HepG2 (cell line): ENCODE measurements at regions not wholly inside any gene's neighbourhood (a gene's known extent, or its start where the extent isn't known, plus 50 kb on each side); places are given as distances from the start of the nearest gene placed in this dataset.

Source experiments
- ZNF24 ChIP-seq: fragments of 450-650 bp; IDR thresholded peaks from 2 replicates; pipeline ENCODE4 v1.6.1; 2017; ENCODE audit warnings: antibody characterized with exemption, mild to moderate bottlenecking
- ZNF558 ChIP-seq: sonication (generic); formaldehyde crosslinking; IDR thresholded peaks from 2 replicates; pipeline ENCODE4 v1.9.0; 2022; ENCODE audit warnings: mild to moderate bottlenecking, missing genetic modification reagents, borderline replicate concordance
- TF ChIP-seq, protein P1 (sequence below): sonication (generic); formaldehyde crosslinking; IDR thresholded peaks from 2 replicates; pipeline ENCODE4 v1.5.0; 2020; ENCODE audit warnings: mild to moderate bottlenecking, missing genetic modification reagents, moderate library complexity
- TF ChIP-seq, protein P2 (sequence below): IDR thresholded peaks from 2 replicates; pipeline ENCODE4 v1.6.1; 2016; ENCODE audit warnings: missing biosample characterization, missing genetic modification reagents, low read depth
- TF ChIP-seq, protein P3 (sequence below): sonication (generic); formaldehyde crosslinking; IDR thresholded peaks from 2 replicates; pipeline ENCODE4 v1.4.0; 2020; ENCODE audit warnings: low read depth, mild to moderate bottlenecking, missing genetic modification reagents
- TF ChIP-seq, protein P4 (sequence below): sonication (generic); formaldehyde crosslinking; IDR thresholded peaks from 2 replicates; pipeline ENCODE4 v1.4.0; 2020; ENCODE audit warnings: low read depth, mild to moderate bottlenecking, missing genetic modification reagents

DNA sequence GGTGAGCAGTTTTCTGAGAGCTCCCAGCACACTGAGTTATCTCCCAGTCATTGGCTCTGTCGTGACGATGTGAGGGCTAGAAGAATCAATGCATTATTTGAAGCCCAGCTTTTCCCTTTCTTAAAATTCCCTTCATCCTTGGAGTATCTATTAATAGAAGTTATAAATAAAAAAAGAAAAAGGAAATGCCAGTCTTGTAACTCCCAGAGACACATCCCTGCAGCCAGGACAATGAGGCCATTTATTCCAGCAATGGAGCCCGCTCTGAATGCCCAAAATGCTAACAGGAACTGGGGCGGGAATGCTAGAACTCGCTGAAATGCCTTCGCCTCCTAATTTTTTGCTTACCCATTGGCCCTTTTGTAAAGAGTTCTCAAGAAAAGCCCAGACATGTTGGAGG is 305.8 kb downstream of the TFAP2C start:
- TF ChIP-seq ZNF24 (no peak), ZNF558 (no peak)
- TF ChIP-seq, protein P1, sequence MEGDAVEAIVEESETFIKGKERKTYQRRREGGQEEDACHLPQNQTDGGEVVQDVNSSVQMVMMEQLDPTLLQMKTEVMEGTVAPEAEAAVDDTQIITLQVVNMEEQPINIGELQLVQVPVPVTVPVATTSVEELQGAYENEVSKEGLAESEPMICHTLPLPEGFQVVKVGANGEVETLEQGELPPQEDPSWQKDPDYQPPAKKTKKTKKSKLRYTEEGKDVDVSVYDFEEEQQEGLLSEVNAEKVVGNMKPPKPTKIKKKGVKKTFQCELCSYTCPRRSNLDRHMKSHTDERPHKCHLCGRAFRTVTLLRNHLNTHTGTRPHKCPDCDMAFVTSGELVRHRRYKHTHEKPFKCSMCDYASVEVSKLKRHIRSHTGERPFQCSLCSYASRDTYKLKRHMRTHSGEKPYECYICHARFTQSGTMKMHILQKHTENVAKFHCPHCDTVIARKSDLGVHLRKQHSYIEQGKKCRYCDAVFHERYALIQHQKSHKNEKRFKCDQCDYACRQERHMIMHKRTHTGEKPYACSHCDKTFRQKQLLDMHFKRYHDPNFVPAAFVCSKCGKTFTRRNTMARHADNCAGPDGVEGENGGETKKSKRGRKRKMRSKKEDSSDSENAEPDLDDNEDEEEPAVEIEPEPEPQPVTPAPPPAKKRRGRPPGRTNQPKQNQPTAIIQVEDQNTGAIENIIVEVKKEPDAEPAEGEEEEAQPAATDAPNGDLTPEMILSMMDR, result no peak
- TF ChIP-seq, protein P2, sequence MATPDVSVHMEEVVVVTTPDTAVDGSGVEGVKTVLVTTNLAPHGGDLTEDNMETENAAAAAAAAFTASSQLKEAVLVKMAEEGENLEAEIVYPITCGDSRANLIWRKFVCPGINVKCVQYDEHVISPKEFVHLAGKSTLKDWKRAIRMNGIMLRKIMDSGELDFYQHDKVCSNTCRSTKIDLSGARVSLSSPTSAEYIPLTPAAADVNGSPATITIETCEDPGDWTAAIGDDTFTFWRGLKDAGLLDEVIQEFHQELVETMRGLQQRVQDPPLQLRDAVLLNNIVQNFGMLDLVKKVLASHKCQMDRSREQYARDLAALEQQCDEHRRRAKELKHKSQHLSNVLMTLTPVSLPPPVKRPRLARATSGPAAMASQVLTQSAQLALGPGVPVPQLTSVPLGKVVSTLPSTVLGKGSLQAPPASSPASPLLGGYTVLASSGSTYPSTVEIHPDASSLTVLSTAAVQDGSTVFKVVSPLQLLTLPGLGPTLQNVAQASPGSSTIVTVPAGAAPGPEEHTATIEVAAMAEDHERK (CRISPR knock-in tag), result no peak
- TF ChIP-seq, protein P3, sequence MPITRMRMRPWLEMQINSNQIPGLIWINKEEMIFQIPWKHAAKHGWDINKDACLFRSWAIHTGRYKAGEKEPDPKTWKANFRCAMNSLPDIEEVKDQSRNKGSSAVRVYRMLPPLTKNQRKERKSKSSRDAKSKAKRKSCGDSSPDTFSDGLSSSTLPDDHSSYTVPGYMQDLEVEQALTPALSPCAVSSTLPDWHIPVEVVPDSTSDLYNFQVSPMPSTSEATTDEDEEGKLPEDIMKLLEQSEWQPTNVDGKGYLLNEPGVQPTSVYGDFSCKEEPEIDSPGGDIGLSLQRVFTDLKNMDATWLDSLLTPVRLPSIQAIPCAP (CRISPR knock-in tag), result no peak
- TF ChIP-seq, protein P4, sequence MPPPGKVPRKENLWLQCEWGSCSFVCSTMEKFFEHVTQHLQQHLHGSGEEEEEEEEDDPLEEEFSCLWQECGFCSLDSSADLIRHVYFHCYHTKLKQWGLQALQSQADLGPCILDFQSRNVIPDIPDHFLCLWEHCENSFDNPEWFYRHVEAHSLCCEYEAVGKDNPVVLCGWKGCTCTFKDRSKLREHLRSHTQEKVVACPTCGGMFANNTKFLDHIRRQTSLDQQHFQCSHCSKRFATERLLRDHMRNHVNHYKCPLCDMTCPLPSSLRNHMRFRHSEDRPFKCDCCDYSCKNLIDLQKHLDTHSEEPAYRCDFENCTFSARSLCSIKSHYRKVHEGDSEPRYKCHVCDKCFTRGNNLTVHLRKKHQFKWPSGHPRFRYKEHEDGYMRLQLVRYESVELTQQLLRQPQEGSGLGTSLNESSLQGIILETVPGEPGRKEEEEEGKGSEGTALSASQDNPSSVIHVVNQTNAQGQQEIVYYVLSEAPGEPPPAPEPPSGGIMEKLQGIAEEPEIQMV (CRISPR knock-in tag), result no peak
